ENCODE measurements at regions not wholly inside any gene's neighbourhood (a gene's known extent, or its start where the extent isn't known, plus 50 kb on each side); places are given as distances from the start of the nearest gene placed in this dataset.

DNA sequence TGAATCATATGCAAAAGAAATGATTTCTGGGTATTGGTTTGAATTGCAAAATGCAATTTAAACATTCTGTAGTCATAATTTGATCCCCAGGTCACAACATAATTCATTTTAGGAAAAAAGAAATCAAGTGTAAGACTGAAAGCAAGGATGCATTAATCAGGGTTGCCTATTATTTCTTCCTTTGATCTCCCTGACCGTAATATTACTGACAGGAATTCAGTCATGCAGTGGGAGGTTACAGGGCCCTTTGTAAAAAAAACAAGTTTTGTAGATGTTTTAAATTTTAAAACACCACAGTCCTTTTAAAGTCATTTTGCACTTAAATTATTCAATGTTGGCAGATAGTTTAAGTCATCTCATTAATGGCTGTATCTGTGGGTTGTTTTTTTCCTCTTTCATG is 263.0 kb upstream of the NCAM2 start:
- Histone ChIP-seq H3K36me3 (no peaks in the 10 kb centered on the region), H3K9me3 (no peaks in the 10 kb centered on the region)

DNA sequence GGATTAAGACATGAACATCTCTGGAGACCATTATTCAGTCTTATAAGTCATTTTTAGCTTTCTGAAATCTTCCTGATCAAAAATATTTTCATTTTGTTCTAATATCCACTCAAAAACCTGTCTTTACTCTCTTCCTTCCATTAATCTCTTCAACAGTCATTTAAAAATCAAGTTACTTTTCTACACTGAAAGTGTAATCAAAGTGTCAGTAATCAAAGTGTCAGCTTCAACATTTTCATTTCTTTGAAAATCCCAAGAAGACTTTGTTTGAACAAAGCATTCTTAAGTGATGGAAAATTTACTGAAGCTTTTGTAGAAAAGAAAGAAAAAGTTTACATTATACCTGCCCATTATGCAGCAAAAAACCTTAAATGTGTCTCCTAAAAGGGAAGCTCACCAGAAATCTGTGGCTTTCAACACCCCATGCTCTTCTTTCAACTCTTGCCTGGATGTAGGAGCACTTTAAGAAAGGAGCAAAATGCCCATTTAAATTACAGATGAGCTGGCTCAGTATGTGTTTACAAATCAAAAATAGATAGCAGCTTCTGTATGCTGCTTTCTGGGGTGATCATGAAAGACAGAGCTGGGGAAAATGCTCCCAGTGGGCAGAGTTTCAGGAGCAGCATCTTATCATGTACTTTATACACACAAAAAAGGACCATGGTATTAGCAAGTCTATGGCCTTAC is 260.8 kb upstream of the NCAM2 start:
- TF ChIP-seq POLR2A (IDR thresholded peaks at IDR 0.05) (no peak), POLR2AphosphoS5 (IDR thresholded peaks at IDR 0.05) (no peak), EP300 (IDR thresholded peaks at IDR 0.05) (no peak)
- TF ChIP-seq, protein P1, sequence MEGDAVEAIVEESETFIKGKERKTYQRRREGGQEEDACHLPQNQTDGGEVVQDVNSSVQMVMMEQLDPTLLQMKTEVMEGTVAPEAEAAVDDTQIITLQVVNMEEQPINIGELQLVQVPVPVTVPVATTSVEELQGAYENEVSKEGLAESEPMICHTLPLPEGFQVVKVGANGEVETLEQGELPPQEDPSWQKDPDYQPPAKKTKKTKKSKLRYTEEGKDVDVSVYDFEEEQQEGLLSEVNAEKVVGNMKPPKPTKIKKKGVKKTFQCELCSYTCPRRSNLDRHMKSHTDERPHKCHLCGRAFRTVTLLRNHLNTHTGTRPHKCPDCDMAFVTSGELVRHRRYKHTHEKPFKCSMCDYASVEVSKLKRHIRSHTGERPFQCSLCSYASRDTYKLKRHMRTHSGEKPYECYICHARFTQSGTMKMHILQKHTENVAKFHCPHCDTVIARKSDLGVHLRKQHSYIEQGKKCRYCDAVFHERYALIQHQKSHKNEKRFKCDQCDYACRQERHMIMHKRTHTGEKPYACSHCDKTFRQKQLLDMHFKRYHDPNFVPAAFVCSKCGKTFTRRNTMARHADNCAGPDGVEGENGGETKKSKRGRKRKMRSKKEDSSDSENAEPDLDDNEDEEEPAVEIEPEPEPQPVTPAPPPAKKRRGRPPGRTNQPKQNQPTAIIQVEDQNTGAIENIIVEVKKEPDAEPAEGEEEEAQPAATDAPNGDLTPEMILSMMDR (IDR thresholded peaks at IDR 0.05) = no peak
- Histone ChIP-seq H3K4me3 (no peak overlapping the region), H3K27me3 (no peaks in the 10 kb centered on the region), H3K27ac (no peak overlapping the region), H3K9me3 (no peaks in the 10 kb centered on the region), H3K36me3 (no peaks in the 10 kb centered on the region), H3K4me1 (no peaks in the 10 kb centered on the region)
- no peak for DNase-seq (ENCODE audit: low spot score in 2 of 2)

More for the DNA sequence above, 263.0 kb upstream of the NCAM2 start:
- DNase-seq (ENCODE audit: low spot score in 2 of 2) = no peak
- WGBS = 46% methylated on average over 1 of the region's 1 CpG
- TF ChIP-seq EP300 (IDR thresholded peaks at IDR 0.05) (no peak), POLR2A (IDR thresholded peaks at IDR 0.05) (no peak), POLR2AphosphoS5 (IDR thresholded peaks at IDR 0.05) (no peak)
- TF ChIP-seq, protein P1 (IDR thresholded peaks at IDR 0.05) = no peak
- no peaks in the 10 kb centered on the region for H3K27me3 ChIP-seq
- no peak overlapping the region for H3K4me3 ChIP-seq
- no peak overlapping the region for H3K27ac ChIP-seq
- H3K4me1 ChIP-seq = no peaks in the 10 kb centered on the region

DNA sequence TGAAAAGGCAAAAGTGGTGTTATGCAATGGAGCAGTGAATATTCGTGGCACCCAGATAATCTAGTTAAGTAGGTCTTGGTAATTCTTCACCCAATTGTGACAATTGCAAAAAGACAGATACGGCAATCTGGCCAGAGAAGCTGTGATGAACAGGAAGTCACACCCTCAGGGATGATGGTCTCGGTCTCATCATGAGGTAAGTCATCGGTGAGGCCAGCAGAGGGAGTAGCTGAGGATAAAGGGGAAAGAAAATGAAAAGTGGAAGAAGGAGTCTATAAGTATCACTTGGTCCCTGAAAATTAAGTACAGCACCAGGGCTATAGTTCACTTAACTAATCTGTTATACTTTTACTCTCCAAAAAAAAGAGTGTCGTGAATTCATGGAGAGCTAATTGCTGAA is 258.8 kb upstream of the NCAM2 start:
- WGBS = 79% methylated on average over 5 of the region's 5 CpGs
- no peak overlapping the region for H3K27ac ChIP-seq
- no peaks in the 10 kb centered on the region for H3K9me3 ChIP-seq
- no peaks in the 10 kb centered on the region for H3K36me3 ChIP-seq
- H3K4me3 ChIP-seq = no peak overlapping the region
- no peak for TF ChIP-seq POLR2AphosphoS5 (IDR thresholded peaks at IDR 0.05)
- no peak for TF ChIP-seq POLR2A (IDR thresholded peaks at IDR 0.05)
- no peak for TF ChIP-seq EP300 (IDR thresholded peaks at IDR 0.05)
- TF ChIP-seq, protein P1 (IDR thresholded peaks at IDR 0.05) = no peak
- no peak for DNase-seq (ENCODE audit: low spot score in 2 of 2)
- no peaks in the 10 kb centered on the region for H3K27me3 ChIP-seq
- no peaks in the 10 kb centered on the region for H3K4me1 ChIP-seq

DNA sequence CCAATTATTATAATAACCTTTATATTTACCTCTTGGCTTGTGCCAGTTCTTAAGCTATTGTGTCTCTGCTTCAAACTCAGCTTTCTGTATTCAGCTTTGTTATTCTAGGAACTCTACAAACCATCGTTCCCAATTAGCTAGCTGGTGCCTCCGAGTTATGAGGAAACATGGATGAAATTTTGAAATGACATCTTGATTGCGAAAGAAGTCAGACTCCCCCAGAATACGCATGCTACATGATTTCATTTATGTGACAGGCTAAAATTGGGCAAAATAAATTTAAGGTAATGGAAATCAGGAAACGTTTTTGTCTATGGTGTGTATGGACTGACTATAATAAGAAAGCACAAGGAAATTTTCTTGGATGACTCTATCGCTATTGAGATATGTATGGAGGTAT is 256.8 kb upstream of the NCAM2 start:
- H3K9me3 ChIP-seq = no peaks in the 10 kb centered on the region
- TF ChIP-seq POLR2A (IDR thresholded peaks at IDR 0.05) (no peak), POLR2AphosphoS5 (IDR thresholded peaks at IDR 0.05) (no peak), EP300 (IDR thresholded peaks at IDR 0.05) (no peak)
- TF ChIP-seq, protein P1 (IDR thresholded peaks at IDR 0.05) = no peak
- WGBS = 83% methylated on average over 6 of the region's 6 CpGs

DNA sequence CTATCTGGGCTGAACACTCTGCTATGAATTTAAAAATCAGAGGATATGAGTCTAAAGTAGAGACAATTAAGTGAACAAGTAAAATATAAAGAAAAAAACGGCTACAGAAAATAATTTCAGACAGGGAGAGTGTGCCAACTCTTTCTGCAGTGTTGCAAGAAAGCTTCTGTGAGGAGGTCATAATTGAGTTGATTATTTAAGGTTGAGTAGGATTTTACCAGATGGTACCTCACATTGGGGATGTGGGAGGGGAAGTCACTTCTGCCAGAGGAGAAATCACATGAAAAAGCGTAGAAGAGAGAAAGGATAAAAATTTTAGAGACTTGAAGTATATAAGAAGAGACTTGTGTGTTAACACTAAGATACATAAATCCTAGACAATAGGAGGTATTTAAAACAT is 238.0 kb upstream of the NCAM2 start:
- TF ChIP-seq POLR2AphosphoS5 (IDR thresholded peaks at IDR 0.05) (no peak), EP300 (IDR thresholded peaks at IDR 0.05) (no peak), POLR2A (IDR thresholded peaks at IDR 0.05) (no peak)
- TF ChIP-seq, protein P1 (IDR thresholded peaks at IDR 0.05) = no peak

More for the DNA sequence above, 256.8 kb upstream of the NCAM2 start:
- H3K4me1 ChIP-seq = no peaks in the 10 kb centered on the region
- DNase-seq (ENCODE audit: low spot score in 2 of 2) = no peak
- H3K36me3 ChIP-seq = no peaks in the 10 kb centered on the region
- H3K27ac ChIP-seq = no peak overlapping the region
- H3K27me3 ChIP-seq = no peaks in the 10 kb centered on the region
- no peak overlapping the region for H3K4me3 ChIP-seq

More for the DNA sequence above, 238.0 kb upstream of the NCAM2 start:
- peaks cover 3% of the 10 kb centered on the region for H3K9me3 ChIP-seq
- WGBS = 64% methylated on average over 2 of the region's 2 CpGs
- H3K4me1 ChIP-seq = no peaks in the 10 kb centered on the region
- no peaks in the 10 kb centered on the region for H3K27me3 ChIP-seq
- no peak overlapping the region for H3K27ac ChIP-seq
- no peak overlapping the region for H3K4me3 ChIP-seq
- no peak for DNase-seq (ENCODE audit: low spot score in 2 of 2)
- no peaks in the 10 kb centered on the region for H3K36me3 ChIP-seq
